DMS79 (cell line): ENCODE measurements at regions not wholly inside any gene's neighbourhood (a gene's known extent, or its start where the extent isn't known, plus 50 kb on each side); places are given as distances from the start of the nearest gene placed in this dataset.
"Not testable (repeated sequence)": the region's sequence is repeated elsewhere in the genome, so short reads cannot be mapped to it uniquely, and the experiment has no call there.

Experiments used
- DNase-seq: peaks from one replicate; lab custom pipeline; 2025; lab: John Stamatoyannopoulos, UW

DNA sequence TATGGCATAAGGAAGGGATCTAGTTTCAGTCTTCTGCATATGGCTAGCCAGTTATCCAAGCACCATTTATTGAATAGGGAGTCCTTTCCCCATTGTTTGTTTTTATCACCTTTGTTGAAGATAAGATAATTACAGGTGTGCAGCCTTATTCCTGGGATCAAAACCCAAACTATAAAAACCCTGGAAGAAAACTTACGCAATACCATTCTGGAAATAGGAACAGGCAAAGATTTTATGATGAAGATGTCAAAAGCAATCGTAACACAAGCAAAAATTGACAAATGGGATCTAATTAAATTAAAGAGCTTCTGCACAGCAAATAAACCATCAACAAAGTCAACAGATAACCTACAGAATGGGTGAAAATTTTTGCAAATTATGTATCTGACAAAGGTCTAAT, 128.5 kb upstream of the DCN start:
- DNase-seq = no peak

DNA sequence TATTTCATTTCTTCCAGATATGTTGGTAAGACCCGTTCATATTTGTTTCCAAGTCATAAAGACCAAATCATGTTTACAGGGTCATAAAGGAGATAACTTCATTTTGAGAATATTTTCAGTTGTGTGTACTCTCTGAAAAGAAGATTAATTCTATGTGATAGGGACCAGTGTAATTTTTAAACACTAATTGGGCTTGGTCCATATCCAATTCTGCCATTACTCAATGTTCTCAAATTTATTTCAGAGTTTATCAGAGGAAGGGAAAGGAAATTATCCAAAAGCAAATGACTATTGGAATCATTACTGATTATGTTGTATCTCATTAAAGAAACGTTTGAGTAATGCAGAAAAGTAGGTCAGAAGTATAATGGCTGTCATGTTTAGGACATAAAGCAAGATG, 126.8 kb upstream of the DCN start:
- no peak for DNase-seq

DNA sequence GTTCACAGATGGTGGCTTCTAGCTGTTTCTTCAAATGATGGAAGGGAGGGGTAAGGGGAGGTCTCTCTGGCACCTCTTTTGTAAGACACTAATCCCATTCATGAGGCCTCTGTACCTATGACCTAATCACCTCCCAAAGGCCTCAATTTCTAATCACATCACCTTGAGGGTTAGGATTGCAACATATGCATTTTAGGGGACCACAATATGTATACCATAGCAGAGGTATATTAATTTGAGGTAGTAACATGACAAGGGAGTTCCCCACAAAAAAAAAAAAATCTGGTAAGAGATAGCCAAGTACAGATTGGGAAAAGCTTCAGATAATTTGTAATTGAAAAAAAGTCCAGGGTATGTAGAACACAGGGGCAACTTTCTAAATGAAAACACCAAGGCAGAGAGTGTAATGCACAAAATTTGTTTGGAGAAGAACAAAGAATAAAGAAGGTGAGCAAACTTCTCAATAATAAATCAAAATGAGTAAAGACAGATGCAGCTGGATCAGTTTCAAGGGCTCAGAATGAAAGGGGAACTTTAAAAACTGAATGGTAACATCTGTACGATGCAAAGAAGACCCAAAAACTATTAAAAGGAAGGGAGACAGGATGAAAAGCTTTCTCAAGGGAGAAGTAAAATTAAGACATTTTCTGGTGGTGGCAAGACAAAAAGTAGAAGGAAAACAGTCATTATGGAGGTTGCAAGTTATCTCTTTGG, 125.5 kb upstream of the DCN start:
- no peak for DNase-seq

DNA sequence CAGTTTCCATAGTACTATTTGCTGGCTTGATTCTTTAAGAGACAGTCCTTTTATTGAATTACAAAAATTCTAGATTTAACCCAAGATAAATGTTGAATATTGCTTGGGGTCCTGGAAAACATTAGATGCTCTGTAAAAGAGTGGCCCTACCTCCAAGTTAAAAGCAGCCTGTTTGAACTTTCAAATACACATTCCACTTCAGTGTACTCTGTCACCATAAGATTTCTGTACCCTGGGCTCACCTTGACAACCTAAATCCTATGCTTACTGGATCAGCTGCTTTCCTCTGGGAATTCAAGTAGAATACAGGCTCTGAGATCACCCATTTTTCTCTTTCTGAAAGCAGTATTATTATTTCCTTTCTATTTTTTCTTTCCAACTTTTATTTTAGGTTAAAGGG, 107.7 kb upstream of the DCN start:
- DNase-seq = no peak

GRCh38 chr12:91289906-91290305, 107.3 kb upstream of the DCN start:
- no peak for DNase-seq

- DNase-seq = no peak
These were observed 106.5 kb upstream of the DCN start for GRCh38 chr12:91289072-91289471.

DNA sequence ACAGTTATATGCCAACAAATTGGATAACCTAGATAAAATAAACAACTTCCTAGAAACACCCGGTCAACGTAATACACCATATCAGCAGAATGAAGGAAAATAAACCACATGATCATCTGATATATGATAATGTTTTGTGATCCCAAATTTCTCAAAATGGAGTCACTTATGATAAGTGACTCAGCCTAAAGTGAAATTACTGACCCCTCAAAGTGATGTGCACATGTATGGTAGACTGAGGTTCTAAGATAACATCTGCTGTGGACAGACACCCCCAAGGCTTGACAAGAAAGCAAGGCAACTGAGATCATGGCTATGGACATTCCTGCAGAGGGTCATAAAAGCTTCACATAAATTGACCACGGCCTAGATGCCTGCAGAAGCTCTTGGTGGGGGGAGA, 105.1 kb upstream of the DCN start:
- DNase-seq = no peak

- DNase-seq = no peak
These were observed 95.5 kb upstream of the DCN start for GRCh38 chr12:91278126-91278525.

- DNase-seq = no peak
These were observed 93.9 kb upstream of the DCN start for GRCh38 chr12:91276509-91276908.

DNA sequence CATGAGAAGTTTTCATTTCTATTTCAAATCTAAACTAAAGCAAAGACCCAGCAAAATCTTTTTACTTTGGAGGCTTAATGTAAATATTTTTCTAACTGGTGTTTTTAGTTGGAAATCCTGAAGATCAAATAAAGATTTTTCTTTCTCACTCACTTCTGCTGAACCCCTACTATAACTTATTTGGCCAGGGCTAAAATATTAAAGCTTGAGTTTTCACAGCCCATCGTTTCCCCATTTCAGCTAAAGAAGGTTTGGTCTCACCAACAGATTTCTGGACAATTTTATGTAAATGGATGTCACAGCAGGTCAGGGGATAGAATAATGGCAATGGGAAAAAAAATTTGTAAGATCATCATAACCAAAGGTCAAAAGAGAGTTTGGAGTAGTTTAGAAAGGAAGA, 92.7 kb upstream of the DCN start:
- no peak for DNase-seq

GRCh38 chr12:91274916-91275315, 92.3 kb upstream of the DCN start:
- no peak for DNase-seq

DNA sequence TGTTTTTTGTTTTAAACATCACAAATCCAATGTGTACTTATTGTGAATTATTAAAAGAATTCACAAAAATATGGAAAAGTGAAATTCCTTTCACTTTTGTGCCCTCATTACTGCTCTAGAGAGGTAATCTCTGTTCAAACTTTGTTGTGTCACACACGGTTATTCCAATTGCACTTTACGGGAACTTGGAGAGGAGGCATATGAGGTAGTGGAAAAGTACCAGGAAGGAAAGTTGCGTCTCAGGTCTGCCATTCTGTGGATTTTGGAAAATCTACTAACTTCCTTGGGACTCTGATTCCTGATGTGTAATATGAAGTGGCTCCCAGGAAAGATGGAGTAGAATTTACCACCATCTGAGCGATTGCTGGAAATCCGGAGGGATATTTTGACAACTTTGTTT, 90.9 kb upstream of the DCN start:
- DNase-seq = no peak

DNA sequence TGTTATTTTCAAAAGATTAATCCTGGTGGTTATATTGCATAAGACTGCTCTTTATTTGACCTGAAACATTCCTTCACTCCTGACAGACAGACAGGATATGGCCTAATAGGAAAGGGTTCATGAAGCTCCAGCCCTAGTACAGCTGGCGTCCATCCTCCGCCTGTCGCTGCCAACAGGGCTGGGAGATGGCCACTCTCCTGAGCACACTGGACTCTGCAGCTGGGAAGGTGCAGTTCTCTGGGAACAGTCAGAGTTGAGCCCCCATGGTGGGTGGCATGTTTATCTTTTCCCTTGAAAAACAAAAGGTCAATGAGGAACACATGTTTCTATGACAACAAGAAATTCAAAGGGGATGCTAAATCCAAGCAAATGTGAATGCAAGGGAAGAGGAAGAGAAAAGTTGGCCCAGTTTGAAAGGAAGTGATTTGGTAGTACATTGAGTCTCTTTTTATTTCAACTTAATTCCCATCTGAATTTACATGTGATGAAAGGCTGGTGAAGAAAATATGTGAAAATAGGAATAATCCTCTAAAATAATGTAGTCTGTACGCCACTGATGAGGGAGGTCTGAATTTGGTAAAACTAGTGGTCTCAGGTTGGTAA, 89.9 kb upstream of the DCN start:
- no peak for DNase-seq

DNA sequence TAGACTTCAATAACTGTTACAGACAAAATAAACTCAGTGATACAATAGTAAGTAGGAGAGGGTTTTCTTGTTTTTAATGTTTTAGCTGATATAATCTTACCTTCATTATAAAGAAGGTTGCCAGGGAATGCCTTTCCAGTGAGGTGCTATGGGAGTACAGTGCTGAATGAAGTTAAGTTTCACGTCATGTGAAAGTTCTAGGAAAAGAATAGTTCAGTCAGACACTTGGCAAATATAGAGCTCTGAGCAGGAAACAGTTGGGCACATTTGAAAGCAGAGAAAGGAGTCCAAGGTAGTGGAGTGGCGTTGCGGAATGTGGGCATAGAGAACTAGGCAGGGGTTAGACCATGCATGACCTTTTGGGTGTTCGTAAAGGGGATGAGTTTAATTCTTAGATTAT, 88.6 kb upstream of the DCN start:
- DNase-seq = no peak

GRCh38 chr12:91267039-91267438, 84.4 kb upstream of the DCN start:
- DNase-seq = no peak

DNA sequence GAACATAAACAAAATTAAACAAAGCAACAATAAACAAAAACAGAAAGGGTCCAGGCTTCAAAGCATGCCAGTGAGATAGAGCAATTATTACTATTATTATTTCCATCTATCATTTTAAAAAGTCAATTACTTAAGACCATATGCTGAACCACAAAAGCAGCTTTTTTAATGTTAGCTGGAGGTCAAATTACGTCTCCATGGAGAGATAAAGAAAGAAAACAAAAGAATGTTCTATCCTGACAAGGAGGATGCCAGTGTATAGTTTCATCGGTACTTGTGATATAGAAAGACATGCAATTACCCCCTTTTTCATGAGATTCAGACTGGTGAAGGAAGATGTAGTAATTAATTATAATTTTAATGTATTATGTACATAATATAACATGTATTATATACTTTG, 81.6 kb upstream of the DCN start:
- DNase-seq = no peak

DNA sequence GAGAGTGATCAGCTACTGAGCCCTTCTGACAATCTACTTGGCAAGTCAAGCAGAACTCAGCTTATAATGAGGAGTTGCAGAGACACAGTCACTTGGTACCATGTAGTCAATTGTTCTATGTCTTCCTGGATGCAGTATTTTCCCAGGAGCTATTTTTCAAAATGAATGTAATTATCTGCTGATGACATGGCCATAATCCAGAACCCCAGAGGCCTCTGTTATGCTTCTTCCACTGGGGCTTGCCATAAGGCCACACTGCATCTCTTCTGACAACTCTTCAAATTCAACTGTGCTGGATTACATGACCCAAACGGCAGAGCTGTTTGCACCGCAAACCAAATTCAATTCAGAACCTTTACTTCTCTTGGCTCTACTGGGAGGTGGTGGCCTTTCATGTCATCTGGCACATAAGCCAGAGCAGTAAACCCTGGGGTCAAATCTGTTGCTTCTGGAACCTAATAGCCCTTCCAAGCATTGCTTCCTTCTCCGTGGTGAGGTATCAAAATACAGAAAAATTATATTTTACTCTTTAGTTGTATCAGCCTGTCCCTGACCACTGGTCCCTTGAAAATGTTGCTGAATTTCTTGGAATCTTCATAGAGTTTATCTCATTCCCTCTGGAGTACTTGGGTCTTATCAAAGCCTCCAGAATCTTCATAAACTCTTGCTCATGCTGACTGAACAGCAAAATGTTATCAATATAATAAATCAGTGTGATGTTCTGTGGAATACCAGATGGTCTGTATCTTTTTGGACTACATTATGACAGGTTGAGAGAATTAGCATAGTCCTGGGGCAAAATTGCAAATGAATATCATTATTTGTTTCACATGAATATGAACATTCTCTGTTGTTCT, 79.4 kb upstream of the DCN start:
- no peak for DNase-seq

DNA sequence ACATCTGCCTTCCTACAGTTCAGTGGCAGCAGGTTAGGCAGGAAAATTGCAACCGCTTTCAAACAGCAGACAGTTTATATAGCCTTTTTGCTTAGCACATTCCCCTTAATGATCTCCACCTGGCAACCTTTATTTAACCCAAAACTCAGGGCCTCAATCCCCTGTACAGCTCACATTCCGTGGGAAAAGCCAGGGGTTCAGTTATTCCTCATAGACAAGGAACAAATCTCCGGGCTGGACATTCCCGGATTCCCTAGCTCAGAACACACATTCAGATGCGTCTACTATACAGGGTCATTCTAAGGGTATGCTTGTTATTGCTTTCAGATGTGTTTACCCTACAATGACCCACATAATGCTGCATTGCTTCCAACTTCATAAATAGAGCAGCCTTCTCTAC, 73.8 kb upstream of the DCN start:
- DNase-seq = no peak

DNA sequence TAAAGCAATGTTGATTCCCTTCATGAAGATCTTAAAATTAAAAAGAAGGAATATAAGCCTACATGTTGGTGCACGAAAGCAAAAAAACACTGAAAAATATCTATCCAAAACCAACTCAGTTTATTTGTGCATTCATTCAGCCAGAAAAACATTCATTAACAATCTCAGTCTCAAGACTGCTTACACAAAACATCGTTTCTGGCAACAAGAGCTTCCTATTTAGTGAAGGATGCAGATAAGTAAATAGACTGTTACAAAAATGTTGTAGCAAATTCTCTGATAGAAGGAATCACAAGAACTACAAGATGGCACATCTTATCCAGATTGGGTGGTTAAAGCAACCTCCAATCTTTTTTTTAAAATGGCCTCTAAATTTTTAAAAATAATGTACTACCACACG, 69.7 kb upstream of the DCN start:
- no peak for DNase-seq

- no peak for DNase-seq
These were observed 67.7 kb upstream of the DCN start for GRCh38 chr12:91250273-91250665.

- no peak for DNase-seq
These were observed 67.1 kb upstream of the DCN start for GRCh38 chr12:91249518-91250272.

DNA sequence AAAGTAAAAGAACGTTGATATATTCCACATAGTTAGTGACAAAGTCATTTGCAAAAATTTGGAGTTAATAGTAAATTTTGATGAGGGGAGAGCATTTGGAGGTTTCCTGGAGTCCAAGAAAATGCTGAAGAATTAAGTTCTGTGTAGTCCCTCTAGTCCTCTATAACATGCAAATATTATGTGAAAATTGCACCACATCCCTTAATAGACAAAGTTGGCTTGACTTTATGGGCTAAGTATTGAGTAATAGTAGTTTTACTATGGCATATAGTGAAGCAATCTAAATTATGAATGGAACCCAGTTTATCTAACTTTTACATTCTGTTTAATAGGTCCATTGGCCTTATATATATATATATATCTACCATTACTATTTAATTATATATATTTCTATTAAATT, 66.4 kb upstream of the DCN start:
- no peak for DNase-seq

- not testable (repeated sequence) for DNase-seq
These were observed 60.6 kb upstream of the DCN start for GRCh38 chr12:91243177-91243576.
